ENCODE measurements at regions not wholly inside any gene's neighbourhood (a gene's known extent, or its start where the extent isn't known, plus 50 kb on each side); places are given as distances from the start of the nearest gene placed in this dataset.
"Not testable (repeated sequence)": the region's sequence is repeated elsewhere in the genome, so short reads cannot be mapped to it uniquely, and the experiment has no call there.

DNA sequence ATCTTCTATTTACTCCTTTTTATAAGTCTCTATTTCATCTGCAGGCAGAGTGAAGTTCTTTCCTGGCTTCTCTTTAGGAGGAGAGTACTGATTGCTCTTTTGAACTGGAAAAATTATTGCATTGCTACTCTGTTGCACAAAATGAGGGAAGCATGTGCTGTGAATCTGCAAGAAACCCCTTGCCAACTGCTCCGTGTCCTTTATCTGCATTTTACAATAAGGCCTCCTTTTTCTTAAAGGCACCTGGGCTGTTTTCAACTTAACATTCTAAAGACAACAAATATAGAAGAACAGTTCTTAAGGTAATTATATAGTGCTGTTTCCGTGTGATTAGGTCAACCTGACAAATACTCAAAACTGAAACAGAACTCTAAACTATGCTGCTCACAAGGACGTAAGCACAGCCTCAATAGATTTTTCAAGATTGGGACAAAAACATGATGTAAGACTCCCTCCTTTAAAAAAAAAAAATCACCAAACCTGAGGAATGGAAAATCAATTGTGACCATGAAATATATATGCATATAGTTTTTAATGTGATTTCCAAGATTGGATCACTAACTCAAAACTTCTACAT, 716.6 kb upstream of the INTU start:
- Histone ChIP-seq H3K79me2 (ENCODE audit: low read length) (no peaks in the 10 kb centered on the region), H3K36me3 (replicated peaks; ENCODE audit: insufficient read depth, low read length) (no peaks in the 10 kb centered on the region), H3K27me3 (replicated peaks; ENCODE audit: insufficient read depth, low read length) (no peaks in the 10 kb centered on the region), H3F3A (ENCODE audit: insufficient read depth, low read length) (no peaks in the 10 kb centered on the region), H3K9me2 (replicated peaks; ENCODE audit: insufficient read depth, low read length) (no peaks in the 10 kb centered on the region), H3K4me2 (ENCODE audit: low read depth, low read length) (no peak overlapping the region), H4K20me1 (ENCODE audit: insufficient read depth, low read length) (no peaks in the 10 kb centered on the region), H2AFZ (ENCODE audit: low read length) (no peak overlapping the region), H3K9me3 (replicated peaks; ENCODE audit: insufficient read depth, low read length) (no peaks in the 10 kb centered on the region), H3K27ac (ENCODE audit: low read length) (no peak overlapping the region), H3K9ac (ENCODE audit: low read length) (no peak overlapping the region), H3K4me1 (ENCODE audit: low read length) (no peaks in the 10 kb centered on the region), H3K4me3 (ENCODE audit: low read length) (no peak overlapping the region)
- DNase-seq, result no peak
- TF ChIP-seq, protein P1, sequence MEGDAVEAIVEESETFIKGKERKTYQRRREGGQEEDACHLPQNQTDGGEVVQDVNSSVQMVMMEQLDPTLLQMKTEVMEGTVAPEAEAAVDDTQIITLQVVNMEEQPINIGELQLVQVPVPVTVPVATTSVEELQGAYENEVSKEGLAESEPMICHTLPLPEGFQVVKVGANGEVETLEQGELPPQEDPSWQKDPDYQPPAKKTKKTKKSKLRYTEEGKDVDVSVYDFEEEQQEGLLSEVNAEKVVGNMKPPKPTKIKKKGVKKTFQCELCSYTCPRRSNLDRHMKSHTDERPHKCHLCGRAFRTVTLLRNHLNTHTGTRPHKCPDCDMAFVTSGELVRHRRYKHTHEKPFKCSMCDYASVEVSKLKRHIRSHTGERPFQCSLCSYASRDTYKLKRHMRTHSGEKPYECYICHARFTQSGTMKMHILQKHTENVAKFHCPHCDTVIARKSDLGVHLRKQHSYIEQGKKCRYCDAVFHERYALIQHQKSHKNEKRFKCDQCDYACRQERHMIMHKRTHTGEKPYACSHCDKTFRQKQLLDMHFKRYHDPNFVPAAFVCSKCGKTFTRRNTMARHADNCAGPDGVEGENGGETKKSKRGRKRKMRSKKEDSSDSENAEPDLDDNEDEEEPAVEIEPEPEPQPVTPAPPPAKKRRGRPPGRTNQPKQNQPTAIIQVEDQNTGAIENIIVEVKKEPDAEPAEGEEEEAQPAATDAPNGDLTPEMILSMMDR (IDR thresholded peaks at IDR 0.05; ENCODE audit: low read length), result no peak
- no peak for TF ChIP-seq EZH2 (optimal IDR thresholded peaks at IDR 0.05; ENCODE audit: low read depth, low read length)
- TF ChIP-seq EZH2phosphoT487 (IDR thresholded peaks at IDR 0.05; ENCODE audit: low read length), result no peak

DNA sequence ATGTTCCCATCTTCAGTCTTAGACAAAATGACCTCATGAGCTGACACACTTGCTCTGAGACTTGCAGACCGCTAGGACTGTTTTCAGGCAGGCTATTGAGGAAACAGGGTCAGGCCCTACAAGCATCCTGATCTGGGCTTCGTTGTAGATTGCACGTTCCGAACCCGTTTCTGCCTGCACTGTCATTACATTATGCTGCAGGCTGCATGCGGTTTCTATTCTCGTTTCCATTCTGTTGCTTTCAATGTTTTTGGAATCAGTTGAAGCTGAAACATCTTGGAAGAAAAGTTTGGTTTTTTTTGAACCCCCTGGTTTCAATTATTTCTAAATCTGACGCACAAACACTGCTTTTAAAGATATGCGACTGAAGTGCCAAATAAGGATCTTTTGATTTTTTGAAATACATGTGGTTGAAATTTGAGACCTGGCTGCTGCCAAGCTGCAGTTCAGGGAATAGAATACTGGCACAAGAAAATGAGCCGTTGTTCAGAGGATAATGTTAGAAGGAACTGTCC, 716.1 kb upstream of the INTU start:
- Histone ChIP-seq H3K27ac (ENCODE audit: low read length) (no peak overlapping the region), H3K27me3 (replicated peaks; ENCODE audit: insufficient read depth, low read length) (no peaks in the 10 kb centered on the region), H3F3A (ENCODE audit: insufficient read depth, low read length) (no peaks in the 10 kb centered on the region), H2AFZ (ENCODE audit: low read length) (no peak overlapping the region), H3K9me2 (replicated peaks; ENCODE audit: insufficient read depth, low read length) (no peaks in the 10 kb centered on the region), H3K79me2 (ENCODE audit: low read length) (no peaks in the 10 kb centered on the region), H3K4me1 (ENCODE audit: low read length) (no peaks in the 10 kb centered on the region), H3K4me2 (ENCODE audit: low read depth, low read length) (no peak overlapping the region), H3K9me3 (replicated peaks; ENCODE audit: insufficient read depth, low read length) (no peaks in the 10 kb centered on the region), H4K20me1 (ENCODE audit: insufficient read depth, low read length) (no peaks in the 10 kb centered on the region), H3K4me3 (ENCODE audit: low read length) (no peak overlapping the region), H3K36me3 (replicated peaks; ENCODE audit: insufficient read depth, low read length) (no peaks in the 10 kb centered on the region), H3K9ac (ENCODE audit: low read length) (no peak overlapping the region)
- DNase-seq, result no peak
- TF ChIP-seq, protein P1 (IDR thresholded peaks at IDR 0.05; ENCODE audit: low read length), result no peak
- TF ChIP-seq EZH2phosphoT487 (IDR thresholded peaks at IDR 0.05; ENCODE audit: low read length), result no peak
- TF ChIP-seq EZH2 (optimal IDR thresholded peaks at IDR 0.05; ENCODE audit: low read depth, low read length), result no peak

DNA sequence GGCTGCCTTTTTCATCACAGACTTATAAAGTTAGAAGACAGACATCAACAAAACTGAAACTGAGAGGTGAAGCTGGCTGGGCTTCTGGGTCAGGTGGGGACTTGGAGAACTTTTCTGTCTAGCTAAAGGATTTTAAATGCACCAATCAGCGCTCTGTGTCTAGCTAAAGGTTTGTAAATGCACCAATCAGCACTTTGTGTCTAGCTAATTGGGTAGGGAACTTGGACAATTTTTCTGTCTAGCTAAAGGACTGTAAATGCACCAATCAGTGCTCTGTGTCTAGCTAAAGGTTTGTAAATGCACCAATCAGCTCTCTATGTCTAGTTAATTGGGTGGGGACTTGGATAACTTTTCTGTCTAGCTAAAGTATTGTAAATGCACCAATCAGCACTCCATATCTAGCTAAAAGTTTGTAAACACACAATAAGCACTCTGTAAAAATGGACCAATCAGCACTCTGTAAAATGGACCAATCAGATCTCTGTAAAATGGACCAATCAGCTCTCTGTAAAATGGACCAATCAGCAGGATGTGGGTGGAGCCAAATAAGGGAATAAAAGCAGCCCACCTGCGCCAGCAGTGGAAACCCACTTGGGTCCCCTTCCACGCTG, 710.3 kb upstream of the INTU start:
- H3K9me2 ChIP-seq (replicated peaks; ENCODE audit: insufficient read depth, low read length); H3F3A ChIP-seq (ENCODE audit: insufficient read depth, low read length); H3K9me3 ChIP-seq (replicated peaks; ENCODE audit: insufficient read depth, low read length); H3K27ac ChIP-seq (ENCODE audit: low read length); DNase-seq; H3K4me3 ChIP-seq (ENCODE audit: low read length); H3K4me2 ChIP-seq (ENCODE audit: low read depth, low read length); H4K20me1 ChIP-seq (ENCODE audit: insufficient read depth, low read length); H2AFZ ChIP-seq (ENCODE audit: low read length); H3K4me1 ChIP-seq (ENCODE audit: low read length); H3K27me3 ChIP-seq (replicated peaks; ENCODE audit: insufficient read depth, low read length); H3K79me2 ChIP-seq (ENCODE audit: low read length); H3K9ac ChIP-seq (ENCODE audit: low read length); H3K36me3 ChIP-seq (replicated peaks; ENCODE audit: insufficient read depth, low read length): not testable (repeated sequence)

DNA sequence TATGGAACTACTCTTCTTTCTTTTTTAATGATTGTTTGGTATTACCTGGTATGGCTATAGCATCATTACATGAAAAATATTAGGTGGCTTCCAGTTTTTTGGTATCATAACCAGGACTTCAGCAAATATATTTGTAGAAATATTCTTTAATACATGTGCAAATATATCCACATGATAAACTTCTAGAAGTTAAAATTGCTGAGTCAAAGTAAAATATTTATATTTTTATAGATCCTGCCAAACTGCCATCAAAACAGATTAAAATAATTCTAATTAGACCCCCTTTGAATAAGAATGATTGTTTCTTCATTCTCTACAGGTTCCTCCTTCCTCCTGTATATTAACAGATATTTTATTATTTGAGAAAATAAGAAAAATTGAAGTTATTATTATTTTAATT, 708.5 kb upstream of the INTU start:
- no peaks in the 10 kb centered on the region for H3K79me2 ChIP-seq (ENCODE audit: low read length)
- H3K27ac ChIP-seq (ENCODE audit: low read length), result no peak overlapping the region
- H3K4me3 ChIP-seq (ENCODE audit: low read length), result no peak overlapping the region
- no peak for DNase-seq
- no peak overlapping the region for H3K4me2 ChIP-seq (ENCODE audit: low read depth, low read length)
- H4K20me1 ChIP-seq (ENCODE audit: insufficient read depth, low read length), result no peaks in the 10 kb centered on the region
- H3K27me3 ChIP-seq (replicated peaks; ENCODE audit: insufficient read depth, low read length), result no peaks in the 10 kb centered on the region
- H3K9me3 ChIP-seq (replicated peaks; ENCODE audit: insufficient read depth, low read length), result no peaks in the 10 kb centered on the region
- no peaks in the 10 kb centered on the region for H3K9me2 ChIP-seq (replicated peaks; ENCODE audit: insufficient read depth, low read length)
- no peak overlapping the region for H3K9ac ChIP-seq (ENCODE audit: low read length)
- H3K4me1 ChIP-seq (ENCODE audit: low read length), result no peaks in the 10 kb centered on the region
- H2AFZ ChIP-seq (ENCODE audit: low read length), result no peak overlapping the region
- H3F3A ChIP-seq (ENCODE audit: insufficient read depth, low read length), result no peaks in the 10 kb centered on the region
- H3K36me3 ChIP-seq (replicated peaks; ENCODE audit: insufficient read depth, low read length), result no peaks in the 10 kb centered on the region
- TF ChIP-seq EZH2phosphoT487 (IDR thresholded peaks at IDR 0.05; ENCODE audit: low read length) (no peak), EZH2 (optimal IDR thresholded peaks at IDR 0.05; ENCODE audit: low read depth, low read length) (no peak)
- TF ChIP-seq, protein P1 (IDR thresholded peaks at IDR 0.05; ENCODE audit: low read length), result no peak

DNA sequence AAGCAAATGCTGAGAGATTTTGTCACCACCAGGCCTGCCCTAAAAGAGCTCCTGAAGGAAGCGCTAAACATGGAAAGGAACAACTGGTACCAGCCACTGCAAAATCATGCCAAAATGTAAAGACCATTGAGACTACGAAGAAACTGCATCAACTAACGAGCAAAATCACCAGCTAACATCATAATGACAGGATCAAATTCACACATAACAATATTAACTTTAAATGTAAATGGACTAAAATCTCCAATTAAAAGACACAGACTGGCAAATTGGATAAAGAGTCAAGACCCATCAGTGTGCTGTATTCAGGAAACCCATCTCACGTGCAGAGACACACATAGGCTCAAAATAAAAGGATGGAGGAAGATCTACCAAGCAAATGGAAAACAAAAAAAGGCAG, 702.7 kb upstream of the INTU start:
- not testable (repeated sequence) for H4K20me1 ChIP-seq (ENCODE audit: insufficient read depth, low read length); H3K36me3 ChIP-seq (replicated peaks; ENCODE audit: insufficient read depth, low read length); H3K4me3 ChIP-seq (ENCODE audit: low read length)

More for the DNA sequence above, 702.7 kb upstream of the INTU start:
- not testable (repeated sequence) for DNase-seq; H3K79me2 ChIP-seq (ENCODE audit: low read length); H3K4me1 ChIP-seq (ENCODE audit: low read length); H3K27me3 ChIP-seq (replicated peaks; ENCODE audit: insufficient read depth, low read length); H3K4me2 ChIP-seq (ENCODE audit: low read depth, low read length); H3K27ac ChIP-seq (ENCODE audit: low read length); H3K9me3 ChIP-seq (replicated peaks; ENCODE audit: insufficient read depth, low read length); H2AFZ ChIP-seq (ENCODE audit: low read length); H3K9me2 ChIP-seq (replicated peaks; ENCODE audit: insufficient read depth, low read length); H3F3A ChIP-seq (ENCODE audit: insufficient read depth, low read length); H3K9ac ChIP-seq (ENCODE audit: low read length)
